NCI-H524 treated with DMSO at 0.1 percent for 48 hours (cell line): ENCODE measurements at regions not wholly inside any gene's neighbourhood (a gene's known extent, or its start where the extent isn't known, plus 50 kb on each side); places are given as distances from the start of the nearest gene placed in this dataset.

Experiments
- DNase-seq: peaks from one replicate; lab custom pipeline; 2025; lab: John Stamatoyannopoulos, UW

DNA sequence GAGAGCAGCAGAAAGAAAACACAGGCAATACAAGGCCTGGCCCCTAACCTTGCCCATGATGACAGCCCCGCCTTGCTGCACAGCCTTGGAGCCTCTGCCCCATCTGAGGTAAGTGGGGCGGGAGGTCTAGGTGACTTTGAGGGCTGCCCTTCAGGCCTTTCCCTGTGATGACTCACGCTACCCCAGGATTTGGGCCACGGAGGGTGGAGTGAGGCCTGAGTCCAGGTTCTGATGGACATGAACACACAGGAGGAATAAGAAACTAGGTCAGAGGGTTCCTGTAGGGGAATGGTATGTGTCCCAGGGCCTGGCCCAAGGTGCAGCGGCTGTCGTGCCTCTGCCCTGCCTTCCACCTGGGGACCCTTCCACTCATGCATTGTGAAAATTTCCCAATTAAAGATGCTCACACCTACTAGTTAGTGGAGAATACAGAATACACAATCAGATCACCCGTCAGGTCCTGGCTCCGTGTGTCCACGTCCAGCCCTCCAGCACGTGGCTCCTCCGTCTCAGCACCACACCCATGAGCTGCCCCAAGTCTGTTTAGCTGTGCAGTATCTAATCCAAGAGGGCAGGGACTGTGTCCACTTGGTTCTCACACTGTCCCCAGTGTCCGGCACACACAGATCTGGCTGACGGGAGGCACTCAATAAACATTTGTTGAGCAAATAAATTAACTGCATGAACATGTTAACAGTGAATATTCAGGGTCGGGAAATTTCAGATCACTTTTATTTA is 111.0 kb downstream of the CHST1 start:
- no peak for DNase-seq

DNA sequence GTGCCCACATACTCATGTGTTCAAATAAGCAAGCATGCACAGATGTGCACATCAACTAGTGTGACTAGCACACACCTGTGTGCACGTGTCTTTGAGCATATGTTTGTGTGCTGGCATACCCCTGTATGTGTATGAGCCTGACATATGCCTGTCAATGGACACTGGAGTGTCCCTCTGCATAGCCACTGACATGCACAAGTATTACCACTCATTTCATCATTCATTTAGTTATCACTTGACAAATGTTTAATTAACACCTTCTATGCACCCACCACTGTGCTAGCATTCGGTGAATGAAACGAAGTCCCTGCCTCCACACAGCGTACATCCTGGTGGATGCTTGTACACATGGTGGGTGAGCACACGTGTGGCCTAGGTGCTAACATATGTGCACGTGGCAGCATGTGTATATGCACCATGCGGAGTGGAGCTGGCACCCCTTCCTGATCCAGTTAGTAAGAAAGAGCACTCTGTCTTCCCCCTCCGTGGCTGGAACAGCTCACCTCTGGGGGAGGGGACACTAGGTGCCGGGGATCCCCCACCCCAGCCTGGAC is 112.0 kb downstream of the CHST1 start:
- DNase-seq, result no peak

DNA sequence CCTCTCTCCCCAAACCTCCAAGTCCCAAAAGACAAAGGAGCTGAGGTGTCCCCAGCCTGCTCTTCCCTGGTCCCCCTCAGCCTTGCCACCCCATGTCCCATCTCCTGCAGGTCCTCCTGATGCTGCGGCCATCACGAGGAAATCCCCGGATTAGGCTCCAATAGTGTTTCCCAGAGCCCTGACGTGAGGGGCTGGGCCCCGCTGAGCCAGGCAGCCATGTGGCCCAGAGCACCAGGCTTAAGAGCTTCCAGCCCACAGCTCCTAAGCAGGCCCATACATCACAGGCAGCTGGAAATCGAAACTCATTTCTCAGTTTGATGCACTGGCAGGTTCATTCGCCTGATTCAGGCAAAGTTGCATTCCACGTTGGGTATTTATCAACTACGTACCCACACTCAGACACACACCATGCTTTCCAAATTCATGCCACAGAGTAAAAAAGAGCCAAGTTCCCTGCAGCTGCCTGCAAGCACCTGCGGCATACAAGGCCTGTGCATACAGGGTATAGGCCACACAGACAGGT is 114.2 kb downstream of the CHST1 start:
- DNase-seq, result no peak

DNA sequence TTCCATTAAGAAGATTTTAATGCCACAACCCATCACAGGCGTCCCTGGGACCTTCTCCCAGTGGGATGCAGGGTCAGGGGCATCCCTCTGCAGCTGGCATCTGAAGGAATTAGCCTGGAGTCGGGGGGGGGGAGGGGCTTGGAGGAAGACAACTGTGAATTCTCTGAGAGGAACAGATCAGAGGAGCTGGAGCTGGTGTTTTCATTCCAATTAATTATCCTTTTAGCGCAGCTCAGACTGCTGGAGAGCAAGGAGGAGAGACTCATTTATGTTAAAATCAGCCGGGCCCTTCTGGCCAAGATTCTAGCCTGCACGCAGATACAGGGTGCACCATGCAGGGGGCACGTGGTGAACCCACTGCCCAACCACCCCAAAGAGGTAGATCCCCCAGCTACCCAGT is 116.2 kb downstream of the CHST1 start:
- DNase-seq, result no peak

DNA sequence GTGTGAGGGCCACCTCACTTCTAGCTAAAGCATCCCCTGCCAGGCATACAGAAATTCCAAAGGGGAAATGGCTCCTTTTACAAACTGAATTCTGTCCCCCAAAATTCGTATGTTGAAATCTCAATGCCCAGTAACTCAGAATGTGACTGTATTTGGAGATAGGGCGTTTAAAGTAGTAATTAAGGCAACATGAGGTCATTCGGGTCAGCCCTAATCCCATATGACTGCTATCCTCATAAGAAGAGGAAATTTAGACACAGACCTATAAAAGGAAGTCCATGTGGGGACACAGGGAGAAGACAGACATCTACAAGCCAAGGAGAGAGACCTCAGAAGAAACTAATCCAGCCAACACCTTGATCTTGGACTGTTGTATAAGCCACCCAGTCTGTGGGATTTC is 119.1 kb downstream of the CHST1 start:
- DNase-seq, result no peak

DNA sequence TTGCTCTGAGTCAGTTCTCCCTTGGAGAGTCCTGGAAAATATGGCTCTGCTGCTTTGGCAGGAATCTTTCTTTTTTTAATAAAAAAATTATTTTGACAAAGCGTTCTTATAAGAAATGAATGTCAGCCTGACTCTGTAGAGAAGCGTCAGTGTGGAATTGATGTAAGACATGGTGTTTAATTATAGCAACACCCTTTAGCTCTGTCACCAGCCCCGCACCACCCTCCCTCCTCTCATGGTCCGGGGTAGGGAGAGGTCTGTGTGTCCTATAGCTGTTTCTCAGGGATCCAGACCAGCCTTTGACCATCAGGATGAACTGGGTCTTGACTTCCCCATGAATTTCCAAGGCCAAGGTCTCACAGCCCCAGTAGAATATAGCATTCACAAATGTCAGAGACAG is 120.6 kb downstream of the CHST1 start:
- DNase-seq, result no peak

DNA sequence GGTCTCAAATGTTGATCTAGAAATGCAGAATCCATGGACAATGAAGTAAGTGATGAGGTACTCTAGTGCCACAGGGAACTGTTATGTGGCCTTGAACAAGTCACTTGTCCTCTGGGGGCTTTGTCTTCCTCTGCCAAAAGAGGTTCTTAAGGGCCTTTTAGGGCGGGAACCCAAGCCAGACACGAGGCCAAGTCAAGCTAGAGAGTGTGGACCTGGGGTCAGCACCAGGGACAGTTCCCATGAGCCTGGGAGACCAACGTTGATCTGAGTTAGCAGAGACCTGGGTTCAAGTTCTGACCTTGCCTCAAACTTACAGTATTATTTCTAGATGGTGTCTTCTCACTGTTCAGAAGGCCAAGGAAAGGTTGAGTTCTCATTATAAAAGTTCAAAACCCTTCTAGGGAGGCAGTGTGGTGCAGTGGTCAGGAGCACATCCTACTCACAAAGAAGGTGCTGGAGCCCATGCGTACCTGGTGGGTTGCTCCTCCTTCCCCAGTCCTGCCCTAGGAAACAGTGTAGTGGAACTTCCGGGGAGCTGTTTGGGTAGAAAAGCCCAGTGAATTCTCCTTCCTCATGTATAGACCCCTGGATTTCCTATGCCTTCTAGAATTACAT is 121.5 kb downstream of the CHST1 start:
- DNase-seq, result no peak

DNA sequence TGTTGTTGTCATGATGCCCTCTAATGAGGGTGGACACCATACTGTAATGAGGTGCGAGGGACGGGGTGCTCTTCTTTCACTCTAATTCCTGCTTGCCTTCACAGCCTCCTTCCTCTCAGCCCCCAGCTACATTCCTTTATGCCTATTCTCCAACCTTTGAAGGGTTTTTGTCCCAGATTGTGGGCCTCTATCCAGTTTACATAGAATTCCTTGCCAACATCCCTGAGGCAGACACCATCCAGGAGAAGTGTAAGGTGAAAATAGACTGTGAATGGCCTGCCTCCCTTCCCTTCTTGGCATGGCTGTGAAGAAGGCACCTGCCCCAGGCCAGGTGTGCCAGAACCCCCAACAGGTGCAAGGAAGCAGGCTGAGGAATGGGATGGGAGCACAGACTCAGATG is 122.3 kb downstream of the CHST1 start:
- DNase-seq, result no peak

DNA sequence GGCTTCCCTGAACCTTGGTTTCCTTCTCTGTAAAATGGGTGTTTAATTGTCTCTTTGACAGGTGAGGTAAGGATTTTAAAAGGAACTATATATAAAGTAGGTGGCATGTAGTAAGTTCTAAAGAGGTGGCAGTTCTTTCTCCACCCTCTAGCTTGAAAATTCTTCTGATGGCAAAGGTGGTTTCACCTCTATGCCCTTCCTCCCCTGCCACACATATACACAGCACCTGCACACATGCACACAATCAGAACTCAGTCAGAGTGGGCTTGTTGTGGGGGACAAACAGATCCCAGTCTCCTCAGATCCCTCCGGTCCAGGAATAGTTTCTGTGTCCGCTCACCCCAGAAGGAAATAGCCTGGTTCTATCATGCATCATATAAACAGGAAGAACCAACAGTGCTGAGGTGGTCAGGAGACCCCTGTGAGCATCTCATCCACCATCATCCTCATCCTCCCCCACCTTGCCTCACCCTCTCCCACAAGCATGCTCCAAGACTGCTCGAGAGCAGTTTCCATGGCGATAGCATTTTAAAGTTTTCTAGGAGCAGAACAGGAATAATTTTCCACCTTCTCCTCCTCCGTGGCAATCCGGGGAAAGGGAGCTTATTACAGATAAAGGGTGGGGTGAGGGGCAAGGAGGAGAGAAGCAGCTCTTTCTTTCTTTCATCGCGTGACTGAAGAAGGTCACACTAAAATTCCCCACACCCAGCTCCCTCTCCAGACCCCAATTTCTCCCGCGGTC is 123.6 kb downstream of the CHST1 start:
- no peak for DNase-seq

DNA sequence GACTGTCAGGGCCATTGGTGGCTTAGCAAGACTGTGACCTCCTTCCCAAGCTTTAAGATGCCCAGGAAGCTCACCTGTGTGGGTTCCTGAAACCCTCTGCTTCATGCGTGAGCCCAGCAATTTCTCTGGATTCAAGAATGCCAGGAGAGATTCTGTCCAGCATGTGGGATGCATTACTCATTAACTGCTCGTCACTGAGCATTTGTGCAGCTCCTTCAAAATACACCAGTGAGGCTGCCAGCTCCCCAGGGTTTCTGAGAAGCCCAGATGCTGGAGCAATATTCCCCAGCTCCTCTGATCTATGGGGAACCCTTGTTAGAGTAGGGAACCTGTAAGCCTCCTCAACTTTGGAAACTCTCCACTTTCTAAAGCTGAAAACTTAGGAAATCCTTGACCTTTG is 126.5 kb downstream of the CHST1 start:
- DNase-seq, result no peak

DNA sequence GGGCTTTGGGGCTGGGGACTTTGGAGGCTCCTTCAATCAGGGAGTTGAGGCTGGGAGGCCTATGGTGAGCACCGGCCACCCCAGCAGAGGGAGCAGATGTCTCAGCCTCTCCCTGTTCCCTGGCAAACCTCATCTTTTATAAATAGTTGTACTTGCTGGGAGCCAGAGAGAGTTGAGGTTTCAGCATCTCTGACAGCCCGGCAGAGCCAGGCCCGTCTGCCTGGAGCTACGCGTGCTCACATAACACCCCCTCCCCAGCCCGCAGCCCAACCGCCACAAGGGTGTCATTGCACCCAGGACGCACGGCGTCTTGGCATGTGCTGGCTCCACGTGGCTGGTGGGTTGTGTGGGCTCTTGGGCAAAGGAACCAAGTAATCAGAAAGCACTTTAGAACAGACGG is 127.1 kb downstream of the CHST1 start:
- no peak for DNase-seq

DNA sequence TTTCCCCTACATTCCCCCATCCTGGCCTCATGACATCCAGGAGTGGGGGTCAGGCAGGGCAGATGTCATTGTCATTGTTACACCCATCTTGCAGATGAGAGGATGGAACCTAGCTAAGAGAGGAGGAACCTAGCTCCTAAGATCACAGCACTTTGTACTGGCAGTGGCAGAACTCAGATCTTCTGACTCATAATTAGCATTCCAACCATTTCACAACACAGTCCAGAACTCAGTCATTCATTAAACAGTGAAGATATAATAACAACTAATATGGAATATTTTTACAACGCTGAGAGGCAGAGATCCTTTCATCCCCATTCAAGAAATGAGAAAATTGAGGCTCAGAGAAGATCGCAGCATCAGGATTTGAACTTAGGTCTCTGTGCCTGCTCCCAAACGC is 127.8 kb downstream of the CHST1 start:
- DNase-seq, result no peak

DNA sequence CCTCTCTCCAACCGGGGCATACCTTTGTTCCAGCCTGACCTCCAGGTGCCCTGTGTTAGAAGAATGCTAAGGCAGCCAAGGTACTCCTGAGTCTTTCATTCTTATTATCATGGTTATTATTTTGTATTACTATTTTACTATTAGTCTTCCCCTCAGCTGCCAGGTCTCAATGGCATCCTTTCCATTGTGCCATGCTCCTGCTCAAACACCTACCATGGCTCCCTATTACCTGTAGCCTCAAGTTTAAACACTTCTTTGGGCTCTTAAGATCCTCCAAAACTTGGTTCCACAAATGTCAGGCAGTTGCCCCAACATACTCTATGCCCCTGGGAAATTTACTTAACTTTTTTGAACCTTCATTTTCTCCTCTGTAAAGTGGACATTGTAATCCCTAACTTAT is 130.4 kb downstream of the CHST1 start:
- no peak for DNase-seq

DNA sequence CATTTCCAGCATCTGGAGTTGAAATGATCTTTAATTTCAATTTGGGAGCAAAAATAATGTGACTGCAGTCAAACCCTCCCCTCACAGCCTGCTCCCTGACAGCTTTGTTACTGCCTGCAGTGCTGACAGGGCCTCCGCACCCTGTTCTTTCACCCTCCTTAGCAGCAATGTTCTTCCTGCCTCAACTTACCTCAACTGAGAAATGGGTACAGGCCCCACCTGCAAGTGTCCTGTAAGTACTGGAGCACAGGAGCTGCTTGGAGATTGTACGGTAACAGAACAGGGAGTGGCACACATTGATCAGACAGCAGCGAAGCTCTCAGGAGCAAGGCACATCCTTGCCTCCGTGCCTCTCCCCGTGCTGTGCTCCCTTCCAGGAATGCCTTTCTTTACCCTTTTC is 131.3 kb downstream of the CHST1 start:
- DNase-seq, result no peak

DNA sequence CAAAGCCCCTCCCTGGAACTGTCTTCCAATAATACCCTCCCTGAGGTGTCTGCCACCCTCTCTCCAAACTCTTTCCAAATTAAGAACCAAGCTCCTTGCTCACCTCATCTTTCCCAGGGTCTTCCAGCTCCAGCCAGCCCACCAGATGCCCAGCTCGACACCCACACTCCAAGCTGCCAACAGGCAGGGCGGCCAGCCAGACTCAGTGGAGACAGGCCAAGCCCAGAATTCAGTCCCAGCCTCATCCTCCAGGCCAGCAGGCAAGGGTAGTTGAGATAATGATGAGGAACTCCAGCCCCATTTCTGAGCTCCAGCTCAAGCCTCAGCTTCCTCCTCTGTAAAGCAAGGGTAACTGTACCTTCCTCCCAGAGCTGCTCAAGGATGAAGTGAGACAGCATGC is 132.9 kb downstream of the CHST1 start:
- no peak for DNase-seq

DNA sequence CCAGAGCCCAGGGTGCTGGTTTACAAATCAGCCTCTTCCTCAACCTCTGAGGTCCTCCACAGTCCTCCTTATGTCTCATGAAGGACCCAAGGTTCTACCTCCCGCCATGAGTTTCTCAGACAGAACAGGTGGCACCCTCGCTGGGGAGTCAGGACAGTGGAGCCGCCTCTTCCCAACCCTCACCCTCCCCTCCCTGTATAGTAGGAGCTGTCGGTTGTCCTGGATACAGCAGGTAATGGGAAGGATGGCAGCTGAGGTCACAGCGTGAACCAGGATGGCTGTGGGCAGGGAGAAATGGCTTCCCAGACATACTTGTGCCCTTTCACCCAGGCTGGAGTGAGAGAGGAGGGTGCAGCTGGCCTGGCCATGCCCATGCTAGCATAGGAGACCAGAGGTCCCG is 134.6 kb downstream of the CHST1 start:
- no peak for DNase-seq

DNA sequence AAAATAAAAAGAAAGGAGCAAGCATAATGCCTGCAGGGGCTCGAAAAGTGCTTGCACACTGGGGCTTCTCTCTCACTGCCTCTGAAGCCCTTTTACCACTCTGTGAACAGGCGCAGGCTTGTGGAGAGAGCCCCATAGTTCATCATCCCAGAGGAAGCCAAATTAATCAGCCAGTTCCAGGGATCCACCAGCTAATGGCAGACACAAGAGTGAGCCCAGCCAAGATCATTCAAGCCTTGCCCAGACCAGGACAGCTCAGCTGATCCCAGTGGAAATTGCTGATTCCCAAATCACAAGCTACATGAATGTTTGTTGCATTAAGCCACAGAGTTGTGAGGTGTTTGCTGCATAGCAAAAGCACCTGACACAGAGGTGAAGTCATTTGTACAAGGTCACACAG is 135.3 kb downstream of the CHST1 start:
- no peak for DNase-seq

DNA sequence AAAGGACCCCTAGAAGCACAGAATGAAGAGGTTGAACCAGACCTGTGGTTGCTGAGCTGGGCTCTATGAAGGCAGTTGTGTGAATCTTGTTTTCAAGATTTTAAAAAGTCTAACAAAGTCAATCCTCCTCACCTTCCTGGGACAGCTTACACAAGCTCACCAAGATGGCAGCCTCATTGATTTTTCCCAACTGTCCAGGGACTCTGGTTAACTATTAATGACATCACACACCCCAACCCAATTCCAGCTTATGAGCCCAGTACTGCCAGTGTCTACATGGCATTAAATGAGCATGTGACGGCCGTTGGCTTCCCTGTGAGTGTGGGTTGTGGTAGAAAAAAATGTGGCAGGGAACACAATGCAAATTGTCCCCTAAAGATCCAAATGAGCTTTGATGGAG is 137.0 kb downstream of the CHST1 start:
- no peak for DNase-seq

DNA sequence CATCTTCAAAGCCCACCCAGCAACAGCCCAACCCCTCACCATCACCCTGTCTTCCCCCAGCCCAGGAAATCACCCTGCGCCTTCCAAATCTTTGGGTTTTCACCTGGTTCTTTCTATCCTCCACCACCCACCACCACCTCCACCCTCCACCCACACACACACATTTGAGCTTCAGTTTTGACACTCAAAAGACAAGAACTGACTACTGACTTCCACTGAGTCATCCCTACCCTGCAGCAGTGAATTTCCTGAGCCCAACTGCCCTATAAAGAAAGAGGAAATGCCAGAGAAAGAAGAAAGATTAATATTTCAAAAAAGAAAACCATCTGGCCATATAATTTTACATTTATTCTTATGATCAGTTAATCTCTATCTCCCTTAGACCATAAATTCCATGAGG is 137.5 kb downstream of the CHST1 start:
- DNase-seq, result no peak

DNA sequence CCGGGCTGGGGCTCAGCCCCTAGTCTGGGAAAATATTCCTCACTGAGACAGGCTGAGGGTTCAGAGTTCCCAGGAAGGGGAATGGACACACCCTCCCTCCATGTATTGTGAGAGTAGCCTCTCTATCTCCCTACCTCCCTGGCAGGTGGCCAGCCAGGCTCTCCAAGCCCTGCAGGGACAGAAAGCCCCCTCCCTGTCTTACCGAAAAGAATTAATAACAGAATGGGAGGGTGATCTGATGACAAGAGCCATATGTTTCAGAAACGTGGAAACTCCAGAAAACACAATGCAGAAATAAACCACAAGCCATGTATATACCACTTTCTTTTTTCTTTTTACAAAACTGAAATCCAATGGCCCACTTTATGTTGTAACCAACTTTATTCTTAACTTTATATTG is 140.0 kb downstream of the CHST1 start:
- peak; percentile 84 for DNase-seq

DNA sequence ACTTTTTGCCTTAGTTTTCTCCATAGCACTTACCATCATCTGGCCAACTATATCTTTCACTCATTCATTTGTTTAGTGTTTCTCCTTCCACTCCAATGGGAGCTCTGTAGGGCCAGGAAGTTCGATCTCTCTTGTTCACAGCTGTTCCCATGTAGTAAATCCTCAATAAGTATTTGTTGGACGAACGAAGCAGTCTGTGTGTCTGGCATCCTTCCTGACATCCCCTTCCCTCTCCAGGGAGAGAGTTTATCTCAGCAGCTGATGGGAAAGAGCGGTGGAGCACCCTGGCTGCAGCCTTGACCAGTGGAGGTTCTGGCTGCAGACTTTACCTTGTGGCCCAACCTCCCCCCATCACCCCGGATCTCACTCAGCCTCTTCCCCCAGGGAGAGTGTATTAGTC is 141.7 kb downstream of the CHST1 start:
- DNase-seq, result peak; percentile 80

DNA sequence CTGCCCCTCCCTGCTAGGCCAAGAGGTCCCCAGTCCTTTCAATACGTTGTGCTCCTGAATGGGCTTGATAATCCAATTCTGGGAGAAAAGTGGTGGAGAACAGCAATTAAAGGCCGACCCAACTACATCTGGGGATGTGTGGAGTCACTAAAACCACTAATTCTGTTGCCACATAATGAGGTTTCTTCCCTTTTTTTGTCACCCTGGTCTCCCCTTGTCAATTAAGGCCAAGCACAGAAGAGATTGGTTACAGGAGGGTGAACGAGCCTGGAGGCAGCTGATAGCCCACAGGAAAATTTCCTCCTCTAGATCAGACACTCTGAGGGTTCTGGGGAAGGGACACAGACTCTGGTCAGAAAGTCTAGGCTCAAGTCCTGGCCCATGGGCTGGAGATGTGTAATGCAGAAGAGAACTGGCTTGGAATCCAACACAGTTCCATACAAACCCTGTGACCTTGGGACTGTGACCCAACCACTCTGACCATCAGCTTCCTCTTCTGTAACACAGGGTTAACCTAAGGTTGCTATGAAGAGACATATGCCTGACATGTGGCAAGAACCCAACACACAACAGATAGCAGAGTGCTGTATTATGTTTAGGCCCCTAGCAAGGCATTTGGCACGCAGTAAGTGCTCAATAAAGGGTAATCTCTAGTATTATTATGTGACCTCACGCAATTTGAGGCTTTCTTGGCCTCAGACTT is 146.4 kb downstream of the CHST1 start:
- no peak for DNase-seq
